HT-29 (cell line): ENCODE measurements at regions not wholly inside any gene's neighbourhood (a gene's known extent, or its start where the extent isn't known, plus 50 kb on each side); places are given as distances from the start of the nearest gene placed in this dataset.
"Not testable (repeated sequence)": the region's sequence is repeated elsewhere in the genome, so short reads cannot be mapped to it uniquely, and the experiment has no call there.

Experiments used
- DNase-seq: peaks from one replicate; pipeline ENCODE4 v3.0.0-alpha.2; 2015; ENCODE audit warnings: low spot score

DNA sequence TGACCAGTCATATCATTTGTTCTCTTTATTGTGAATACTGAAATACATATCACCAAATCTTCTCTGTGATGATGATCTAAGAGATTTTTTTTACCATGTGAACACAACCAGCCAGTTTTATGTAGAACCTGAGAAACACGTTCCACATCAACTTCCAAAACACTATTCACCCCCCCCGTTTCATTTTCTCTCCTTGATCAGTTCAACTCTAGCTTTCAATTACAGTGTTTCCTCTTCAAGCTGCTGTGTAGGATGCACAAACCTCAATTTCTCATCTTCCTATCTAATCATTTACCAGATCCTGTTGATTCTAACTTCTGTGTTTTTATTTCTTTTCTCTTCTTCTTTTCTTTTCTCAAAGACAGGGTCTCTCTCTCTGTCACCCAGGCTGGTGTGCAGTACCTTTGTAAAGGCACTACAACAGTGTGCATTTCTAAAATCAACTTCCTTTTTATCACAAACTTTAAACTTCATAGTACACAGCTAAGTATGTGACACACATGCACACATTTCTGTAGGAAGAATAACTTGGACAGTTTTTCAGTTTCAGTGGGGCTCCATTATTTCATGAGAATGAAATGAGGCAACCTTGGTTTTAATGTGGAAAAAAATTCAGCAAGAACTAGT, 149.9 kb upstream of the FBXO33 start:
- no peak for DNase-seq

DNA sequence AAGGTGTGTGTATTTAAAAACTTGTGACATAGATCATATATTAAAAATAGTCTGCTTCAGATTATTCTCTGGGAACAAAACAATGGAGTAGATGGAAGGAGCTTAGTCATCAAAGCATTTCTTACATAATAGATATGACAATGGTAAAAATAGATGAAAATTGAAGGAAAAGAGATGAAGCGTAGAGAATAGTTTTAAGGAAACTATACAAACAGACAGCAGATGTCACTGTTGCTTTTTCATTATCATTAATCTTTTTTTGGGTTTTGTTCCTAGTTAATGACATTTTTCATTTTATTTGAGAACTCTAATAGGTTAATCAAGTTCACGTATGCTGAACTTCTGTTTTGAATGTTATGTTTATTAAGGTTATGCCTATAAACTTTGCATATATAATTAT, 149.2 kb upstream of the FBXO33 start:
- peak; percentile 5 for DNase-seq

DNA sequence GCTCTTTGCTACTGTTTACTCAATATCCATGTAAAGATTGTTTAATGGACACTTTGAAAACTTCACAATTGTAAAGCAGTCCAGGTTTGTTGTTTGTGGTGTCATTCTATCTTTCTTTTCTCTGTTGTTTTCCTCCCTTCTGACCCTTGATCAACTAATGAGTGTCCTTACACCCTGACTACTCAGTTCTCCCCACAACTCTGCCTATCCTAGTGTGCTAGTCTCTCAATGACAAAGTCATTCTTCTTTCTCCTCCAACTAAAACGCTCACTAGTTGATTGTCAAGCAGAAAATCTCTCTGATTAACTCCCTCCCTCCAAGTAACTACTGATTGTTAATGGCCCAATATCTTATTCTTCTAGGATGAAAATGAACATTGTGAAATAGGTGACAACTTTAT, 148.5 kb upstream of the FBXO33 start:
- DNase-seq: no peak

DNA sequence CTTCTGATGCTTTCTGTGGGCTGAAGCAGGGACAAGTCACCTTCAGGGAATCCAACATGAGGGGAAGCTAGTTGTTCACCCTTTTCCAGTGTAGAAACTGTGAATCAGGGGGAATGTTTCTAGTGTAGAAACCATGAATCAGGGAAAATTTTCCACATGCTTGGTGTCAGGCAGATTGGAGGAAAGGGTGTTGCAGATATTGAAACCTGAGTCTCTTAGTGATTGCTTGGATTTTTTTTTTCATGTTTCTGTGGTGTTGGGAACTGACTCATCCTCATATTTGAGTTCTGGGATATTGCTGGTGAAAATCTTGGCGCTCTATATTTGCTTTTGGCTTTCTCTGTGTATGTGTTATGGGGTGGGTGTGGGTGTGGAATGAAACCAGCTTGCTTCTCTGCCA, 144.5 kb upstream of the FBXO33 start:
- DNase-seq: no peak

DNA sequence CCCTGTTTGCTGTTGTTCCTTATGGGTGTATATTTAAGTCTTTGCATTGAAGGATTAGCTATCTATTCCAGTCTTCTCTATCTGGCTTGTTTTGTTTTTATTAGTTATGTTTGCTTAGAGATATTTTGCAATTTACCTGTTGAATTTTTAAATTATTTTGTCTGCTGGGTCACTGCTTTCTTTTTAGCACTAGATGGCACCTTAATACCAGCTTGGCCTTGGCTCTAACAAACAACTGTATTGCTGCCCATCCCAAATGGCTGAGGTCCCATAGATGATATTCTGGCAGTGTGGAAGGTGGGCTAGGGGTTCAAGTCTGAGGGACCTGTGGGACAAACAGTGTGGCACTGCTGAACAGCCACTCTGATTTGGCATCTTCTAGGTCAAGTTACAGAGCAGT, 144.0 kb upstream of the FBXO33 start:
- DNase-seq: no peak

DNA sequence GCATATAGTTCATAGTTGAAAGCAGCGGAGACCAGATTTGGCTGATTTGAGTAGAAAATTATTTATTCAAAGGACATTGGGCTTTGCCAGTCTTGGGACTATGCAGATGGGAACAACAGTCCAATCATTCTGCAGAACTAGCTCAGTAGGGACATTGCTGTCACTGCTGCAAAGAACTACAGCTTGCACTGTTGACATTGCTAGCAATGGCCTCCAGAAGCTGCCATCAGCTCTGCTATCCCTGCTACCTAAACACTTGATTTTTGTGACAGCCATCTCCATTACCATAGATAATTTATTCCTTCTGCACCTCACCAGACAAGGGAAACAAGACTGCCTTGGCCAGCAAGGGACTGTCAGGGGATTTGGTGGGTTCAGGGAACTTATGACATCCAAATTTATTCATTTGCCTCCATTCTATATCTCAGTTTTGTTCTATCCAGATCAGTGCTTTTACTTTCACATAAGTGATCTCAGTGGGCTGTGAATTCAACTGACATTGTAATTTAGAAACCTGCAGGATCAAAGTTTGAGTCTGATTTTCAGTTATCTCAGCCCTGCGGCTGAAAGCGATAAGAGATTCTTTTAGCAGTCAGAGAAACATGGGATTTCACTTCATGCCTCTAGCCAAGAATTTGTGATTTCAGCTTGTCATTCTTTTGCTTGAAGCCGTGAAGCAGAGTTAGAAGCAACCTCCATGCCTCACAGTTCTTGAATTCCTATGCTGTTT, 136.7 kb upstream of the FBXO33 start:
- no peak for DNase-seq

DNA sequence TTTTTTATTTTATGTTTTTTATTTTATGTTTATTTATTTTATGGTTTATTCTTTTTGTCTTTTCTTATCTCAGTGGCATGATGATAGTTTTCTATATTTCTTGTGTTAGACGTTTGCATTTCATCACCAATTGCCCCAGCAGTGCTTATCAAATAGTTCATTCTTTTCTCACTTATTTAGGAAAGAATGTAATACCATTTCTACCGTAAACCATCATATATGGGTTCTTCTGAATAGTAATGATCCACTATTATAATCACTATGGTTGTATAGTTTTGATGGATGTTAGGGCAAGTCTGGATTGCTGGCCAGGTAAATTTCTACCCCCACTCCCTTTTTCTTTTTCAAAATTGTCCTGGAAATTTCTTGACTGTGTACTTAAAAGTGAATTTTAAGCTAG, 134.6 kb upstream of the FBXO33 start:
- no peak for DNase-seq

DNA sequence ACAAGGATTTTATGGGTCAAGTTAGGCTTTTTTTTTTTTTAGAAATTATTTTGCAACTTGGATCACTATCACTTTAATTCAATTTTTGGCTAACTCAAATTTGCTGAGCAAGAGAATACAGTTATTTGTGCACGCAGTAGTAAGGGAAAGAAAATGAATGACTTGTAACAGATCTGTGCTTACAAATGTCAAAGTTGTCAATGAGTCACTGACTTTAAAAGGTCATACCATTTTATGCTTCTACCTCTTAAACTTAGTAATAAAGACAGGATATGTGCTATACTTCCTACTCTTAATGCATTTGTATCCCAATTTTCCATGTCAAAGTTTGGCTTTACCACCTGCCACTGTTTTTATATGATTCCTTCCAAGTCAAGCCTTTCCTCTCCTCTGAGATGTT, 131.1 kb upstream of the FBXO33 start:
- DNase-seq: no peak

DNA sequence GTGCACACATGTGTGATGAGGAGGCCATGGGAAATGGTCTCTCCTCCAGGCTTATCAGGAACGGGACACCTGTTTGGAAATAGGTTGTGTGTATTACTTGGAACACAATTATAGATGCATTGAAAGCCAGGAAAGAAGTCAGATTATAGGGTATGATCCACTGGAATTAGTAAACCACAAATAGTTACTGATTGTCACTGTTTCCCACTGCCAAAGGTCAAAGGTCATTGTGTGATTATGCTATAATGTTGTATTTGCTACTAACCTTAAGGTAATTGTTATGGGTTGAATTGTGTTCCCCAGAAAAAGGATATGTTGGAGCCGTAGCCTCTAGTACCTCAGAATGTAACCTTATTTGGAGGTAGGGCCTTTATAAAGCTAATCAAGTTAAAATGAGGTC, 129.9 kb upstream of the FBXO33 start:
- no peak for DNase-seq

DNA sequence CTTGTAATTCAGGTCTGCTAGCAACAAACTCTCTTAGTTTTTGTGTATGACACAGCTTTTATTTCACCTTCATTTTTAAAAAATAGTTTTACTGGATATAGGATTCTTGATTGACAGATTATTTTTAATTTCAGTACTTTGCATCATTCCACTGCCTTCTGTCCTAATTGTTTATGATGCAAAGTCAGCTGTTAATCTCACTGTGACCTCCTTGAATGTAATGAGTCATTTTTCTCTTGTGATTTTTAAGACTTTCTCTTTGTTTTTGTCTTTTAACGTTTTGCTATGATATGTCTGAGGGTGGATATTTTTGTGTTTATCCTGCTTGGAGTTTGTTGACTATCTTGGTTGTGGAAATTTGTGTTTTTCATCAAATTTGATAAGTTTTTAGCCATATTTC, 126.3 kb upstream of the FBXO33 start:
- DNase-seq: no peak

DNA sequence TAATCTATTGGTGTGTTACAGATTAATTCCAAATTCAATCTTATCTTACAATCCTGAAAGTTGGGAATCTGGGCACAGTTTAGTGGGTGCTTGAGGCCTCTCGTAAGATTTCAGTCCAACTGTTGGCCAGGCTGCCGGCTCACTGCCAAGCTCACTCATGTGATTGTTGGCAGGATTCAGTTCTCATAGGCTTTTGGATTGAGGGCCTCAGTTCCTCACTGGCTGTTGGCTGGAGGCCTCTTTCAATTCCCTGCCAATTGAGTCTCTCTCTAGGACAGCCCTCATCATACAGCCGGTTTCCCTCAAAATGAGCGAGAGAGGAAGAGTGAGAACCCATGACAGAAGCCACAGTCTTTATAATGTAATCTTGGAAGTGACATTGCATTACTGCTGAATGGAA, 123.5 kb upstream of the FBXO33 start:
- no peak for DNase-seq

DNA sequence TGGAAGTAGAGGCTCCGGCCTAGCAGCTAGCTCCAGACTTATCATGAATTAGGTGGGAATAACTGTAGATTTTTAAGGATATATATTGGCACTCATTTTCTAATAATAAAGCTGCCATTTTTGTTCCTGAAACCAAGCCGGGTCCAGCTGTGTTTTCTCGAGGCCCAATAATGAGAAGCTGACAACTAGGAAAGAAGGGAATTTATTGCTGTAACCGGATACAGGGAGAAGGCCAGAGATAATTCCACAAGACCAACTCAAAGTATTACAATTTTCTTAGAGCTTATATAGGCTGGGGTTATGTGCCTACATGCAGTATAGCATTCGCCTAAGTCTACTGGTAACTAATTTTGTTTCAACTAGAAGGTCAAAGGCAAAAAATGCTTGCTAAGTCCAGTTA, 122.3 kb upstream of the FBXO33 start:
- DNase-seq: no peak

DNA sequence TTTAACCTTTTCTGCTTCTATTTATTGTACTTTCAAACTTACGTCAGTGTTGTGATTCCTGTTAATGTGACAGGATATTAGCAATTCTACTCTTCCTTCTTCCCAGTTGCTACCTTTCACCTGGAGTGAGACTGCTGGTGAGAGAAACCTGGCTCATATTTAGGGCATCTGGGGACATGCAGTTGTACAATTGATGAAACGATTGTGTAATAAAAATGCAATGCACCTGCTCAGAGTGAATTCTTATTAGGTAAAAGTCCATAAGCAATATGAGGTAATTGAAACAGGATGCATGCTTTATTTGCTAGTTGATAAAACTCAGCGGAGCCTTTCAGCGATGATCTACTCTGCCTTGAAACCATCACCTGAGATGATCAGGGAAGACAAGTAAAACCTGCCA, 116.1 kb upstream of the FBXO33 start:
- DNase-seq: no peak

DNA sequence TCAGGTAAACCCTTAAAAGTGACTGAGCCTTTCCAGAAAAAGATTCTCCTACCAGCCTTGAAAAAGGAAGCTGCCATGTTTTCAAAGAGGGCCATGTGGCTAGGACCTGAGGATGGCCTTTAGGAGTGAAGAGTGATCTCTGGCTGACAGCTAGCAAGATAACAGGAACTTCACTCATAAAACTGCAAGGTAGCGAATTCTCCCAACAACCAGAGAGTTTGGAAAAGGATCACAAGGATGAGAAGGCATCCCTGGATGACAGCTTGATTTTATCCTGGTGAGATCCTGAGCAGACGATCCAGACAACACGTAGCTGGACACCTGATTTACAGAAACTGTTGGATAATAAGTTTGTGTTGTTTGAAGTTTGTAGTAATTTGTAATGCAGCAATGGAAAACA, 115.6 kb upstream of the FBXO33 start:
- DNase-seq: no peak

DNA sequence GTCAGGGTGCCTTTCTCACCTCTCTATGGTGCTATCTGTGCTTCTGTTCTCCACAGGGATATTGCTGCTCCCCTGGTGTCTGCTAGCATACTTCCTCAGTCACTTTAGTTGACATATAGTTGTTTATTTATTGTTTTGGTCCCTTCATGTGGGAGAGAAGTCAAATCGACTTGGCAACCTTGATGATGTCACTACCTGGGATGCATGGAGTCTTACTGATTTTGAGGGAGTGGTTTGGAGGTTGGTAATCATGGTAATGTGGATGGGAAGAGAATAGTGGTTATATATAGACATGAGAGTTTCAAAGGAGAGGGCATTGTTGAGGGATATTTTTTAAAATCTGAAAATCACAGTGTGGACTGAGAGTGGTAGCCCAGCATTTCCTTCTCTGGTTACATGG, 73.6 kb upstream of the FBXO33 start:
- no peak for DNase-seq

DNA sequence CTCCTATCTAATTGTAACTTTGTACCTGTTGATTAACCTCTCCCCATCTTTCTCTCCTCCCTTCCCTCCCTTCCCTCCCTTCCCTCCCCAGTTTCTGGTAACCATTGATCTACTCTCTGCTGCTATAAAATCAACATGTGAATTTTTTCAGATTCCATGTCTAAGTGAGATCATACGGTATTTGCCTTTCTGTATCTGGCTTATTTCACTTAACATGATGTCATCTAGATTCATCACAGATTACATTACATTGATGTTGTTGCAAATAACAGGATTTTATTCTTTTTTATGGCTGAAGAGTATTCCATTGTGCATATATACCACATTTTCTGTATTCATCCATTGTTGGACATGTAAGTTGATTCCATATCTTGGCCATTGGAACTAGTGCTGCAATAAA, 68.0 kb upstream of the FBXO33 start:
- no peak for DNase-seq

DNA sequence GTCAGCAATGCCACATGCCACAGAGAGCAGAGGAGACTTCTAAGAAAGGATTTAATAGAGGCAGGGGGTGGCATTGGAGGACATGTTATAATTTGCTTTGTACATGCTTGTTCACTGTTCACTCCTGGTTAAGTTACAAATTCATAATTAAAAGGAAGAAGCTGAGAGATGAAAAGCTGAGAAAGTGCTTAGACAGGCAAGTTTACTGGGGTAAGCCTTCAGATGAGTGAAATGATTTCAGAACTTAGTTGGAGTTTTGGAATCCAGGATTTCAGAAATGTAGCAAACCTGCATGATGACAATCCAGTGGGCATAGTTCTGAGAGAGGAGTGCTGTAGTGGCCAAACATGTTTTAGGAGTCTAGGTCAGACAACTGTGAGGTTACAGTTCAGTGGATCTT, 67.3 kb upstream of the FBXO33 start:
- DNase-seq: no peak

DNA sequence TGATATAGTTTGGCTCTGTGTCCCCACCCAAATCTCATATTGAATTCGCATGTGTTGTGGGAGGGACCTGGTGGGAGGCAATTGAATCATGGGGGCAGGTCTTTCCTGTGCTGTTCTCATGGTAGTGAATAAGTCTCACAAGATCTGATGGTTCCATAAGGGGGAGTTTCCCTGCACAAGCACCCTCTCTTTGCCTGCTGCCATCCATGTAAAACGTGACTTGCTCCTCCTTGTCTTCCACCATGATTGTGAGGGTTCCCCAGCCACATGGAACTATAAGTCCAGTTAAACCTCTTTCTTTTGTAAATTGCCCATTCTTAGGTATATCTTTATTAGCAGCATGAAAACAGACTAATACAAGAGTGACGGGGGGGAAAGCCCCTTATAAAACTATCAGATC, 65.4 kb upstream of the FBXO33 start:
- not testable (repeated sequence) for DNase-seq

DNA sequence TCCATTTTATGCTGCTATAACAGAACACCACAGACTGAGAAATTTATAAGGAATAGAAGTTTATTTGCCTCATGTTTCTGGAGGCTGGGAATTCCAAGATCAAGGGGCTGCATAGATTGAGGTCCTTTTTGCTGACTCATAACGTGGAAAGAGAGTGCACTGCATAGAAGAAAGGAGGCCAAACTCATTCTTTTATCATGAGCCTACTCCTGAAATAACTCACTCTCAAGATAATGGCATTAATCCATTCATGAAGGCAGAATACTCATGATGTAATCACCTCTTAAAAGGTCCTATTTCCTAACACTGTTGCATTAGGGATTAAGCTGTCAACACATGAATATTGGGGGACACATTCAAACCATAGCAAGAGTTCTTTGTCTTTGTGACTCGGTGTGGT, 60.0 kb upstream of the FBXO33 start:
- no peak for DNase-seq

DNA sequence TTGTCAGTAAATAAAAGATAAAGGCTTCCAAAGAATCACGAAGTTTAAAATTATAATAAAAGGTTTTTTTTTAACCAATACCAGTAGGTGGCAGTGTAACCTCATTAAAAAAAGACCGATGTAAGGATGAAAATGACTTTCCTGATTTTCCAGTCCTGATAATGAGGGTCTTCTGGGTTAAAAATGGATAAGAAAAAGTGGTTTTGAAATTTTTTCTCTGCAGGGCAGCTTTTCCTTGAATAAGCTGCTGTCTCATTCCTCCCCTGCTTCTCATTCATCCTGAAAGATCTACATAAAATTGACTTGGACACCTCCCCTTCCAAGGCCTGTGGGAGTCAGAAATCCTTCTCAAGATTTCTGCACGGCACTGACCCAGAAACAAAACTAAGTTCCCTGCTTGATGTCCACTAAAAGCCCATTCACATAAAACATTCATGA, 58.9 kb upstream of the FBXO33 start:
- peak; percentile 36 for DNase-seq

DNA sequence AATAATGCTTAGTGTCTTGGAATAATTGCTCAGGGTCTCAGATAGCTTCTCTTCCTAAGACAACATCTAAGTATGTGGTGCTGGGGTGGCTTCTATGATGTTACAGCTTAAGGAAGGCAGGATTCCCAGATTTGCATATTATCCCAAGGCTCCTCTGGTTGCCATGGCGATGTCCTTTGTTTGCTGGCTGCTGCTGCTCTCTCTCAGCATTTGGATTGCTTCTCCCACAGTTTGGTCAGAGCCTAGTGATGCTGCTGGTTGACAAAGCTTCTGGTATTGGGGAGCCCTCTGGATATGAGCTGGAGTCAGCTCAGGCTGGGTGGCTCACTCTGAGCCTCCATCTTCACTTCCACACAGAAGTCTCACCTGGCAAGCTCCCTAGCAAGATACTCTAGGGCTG, 56.4 kb upstream of the FBXO33 start:
- DNase-seq: no peak

DNA sequence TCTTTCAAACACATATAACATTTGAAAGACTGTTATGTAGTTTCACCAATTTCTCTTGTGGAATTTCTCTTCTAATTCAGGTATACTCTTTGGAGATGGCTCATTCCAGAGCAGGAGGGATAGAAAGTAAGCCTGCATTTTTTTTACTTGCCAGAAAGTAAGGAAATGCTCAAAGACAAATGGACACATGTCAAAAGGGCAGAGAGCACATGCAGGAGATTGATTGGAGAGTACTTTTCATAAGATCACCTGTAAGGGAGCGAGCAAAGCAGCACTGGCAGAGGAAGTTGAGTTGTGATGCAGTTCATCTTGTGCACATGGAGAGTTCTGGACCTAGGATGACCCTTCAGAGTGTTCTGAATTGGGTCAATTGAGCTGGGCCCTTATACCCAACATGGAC, 51.4 kb upstream of the FBXO33 start:
- DNase-seq: no peak
